Peyer's patch (tissue), 4 donors: ENCODE measurements at regions not wholly inside any gene's neighbourhood (a gene's known extent, or its start where the extent isn't known, plus 50 kb on each side); places are given as distances from the start of the nearest gene placed in this dataset.

Source experiments
- DNase-seq, 3 donors: peaks; one replicate each; pipeline ENCODE4 v3.0.0-alpha.2; 2017 to 2019
- H3K27ac ChIP-seq, 4 donors: fragments of 200-600 bp; sonication (generic); one replicate each; pipeline ENCODE4 v1.5.1; 2016 to 2019
- H3K27me3 ChIP-seq, 2 donors: fragments of 200-600 bp; sonication (generic); one replicate each; pipeline ENCODE4 v1.5.1; 2019
- H3K36me3 ChIP-seq, 3 donors: fragments of 200-600 bp; sonication (generic); one replicate each; pipeline ENCODE4 v1.5.1; 2016 to 2019
- H3K4me1 ChIP-seq, 4 donors: fragments of 200-600 bp; sonication (generic); one replicate each; pipeline ENCODE4 v1.5.1; 2016 to 2019
- H3K4me3 ChIP-seq, 4 donors: fragments of 200-600 bp; sonication (generic); 1 replicate in 3 of 4; 2 replicates in 1 of 4; pipeline ENCODE4 v1.5.1; 2016 to 2019; ENCODE audit warnings: mild to moderate bottlenecking in 1 of 4
- H3K9me3 ChIP-seq, 4 donors: fragments of 200-600 bp; sonication (generic); one replicate each; pipeline ENCODE4 v1.5.1; 2016 to 2019; ENCODE audit warnings: mild to moderate bottlenecking in 1 of 4
- CTCF ChIP-seq, 6 experiments: fragments of 450-650 bp in 4 of 6; fragments of 200-600 bp in 2 of 6; sonication (generic) in 1 of 6; IDR thresholded peaks; one replicate each; pipeline ENCODE4 v1.5.1; 2017 to 2019; ENCODE audit warnings: antibody characterized with exemption in 6 of 6, mild to moderate bottlenecking in 3 of 6, moderate library complexity in 1 of 6
- POLR2A ChIP-seq, 2 donors: fragments of 450-650 bp; IDR thresholded peaks; one replicate each; pipeline ENCODE4 v1.5.1; 2017; ENCODE audit warnings: antibody characterized with exemption in 2 of 2, mild to moderate bottlenecking in 2 of 2, moderate library complexity in 2 of 2

- no peaks in the 10 kb centered on the region for H3K27me3 ChIP-seq
- no peak for DNase-seq
- H3K36me3 ChIP-seq, result no peaks in the 10 kb centered on the region
- no peak overlapping the region for H3K4me3 ChIP-seq
- no peak overlapping the region for H3K27ac ChIP-seq
- TF ChIP-seq POLR2A (IDR thresholded peaks at IDR 0.05) (no peak), CTCF (IDR thresholded peaks at IDR 0.05) (no peak)
- H3K4me1 ChIP-seq, result no peaks in the 10 kb centered on the region
- no peaks in the 10 kb centered on the region for H3K9me3 ChIP-seq
These were observed 226.7 kb downstream of the TEX29 start for GRCh38 chr13:111546921-111547675.

GRCh38 chr13:111547726-111548273, 227.4 kb downstream of the TEX29 start:
- H3K27me3 ChIP-seq, result no peaks in the 10 kb centered on the region
- no peaks in the 10 kb centered on the region for H3K9me3 ChIP-seq
- no peaks in the 10 kb centered on the region for H3K4me1 ChIP-seq
- H3K4me3 ChIP-seq, result no peak overlapping the region
- DNase-seq, result no peak
- H3K27ac ChIP-seq, result no peak overlapping the region
- no peaks in the 10 kb centered on the region for H3K36me3 ChIP-seq
- TF ChIP-seq CTCF (IDR thresholded peaks at IDR 0.05), result no peak
- no peak for TF ChIP-seq POLR2A (IDR thresholded peaks at IDR 0.05)

GRCh38 chr13:111548301-111548700, 227.9 kb downstream of the TEX29 start:
- no peaks in the 10 kb centered on the region for H3K4me1 ChIP-seq
- TF ChIP-seq POLR2A (IDR thresholded peaks at IDR 0.05), result no peak
- no peak for TF ChIP-seq CTCF (IDR thresholded peaks at IDR 0.05)
- H3K9me3 ChIP-seq, result no peaks in the 10 kb centered on the region
- H3K27me3 ChIP-seq, result no peaks in the 10 kb centered on the region
- H3K4me3 ChIP-seq, result no peak overlapping the region
- no peak for DNase-seq
- no peak overlapping the region for H3K27ac ChIP-seq
- no peaks in the 10 kb centered on the region for H3K36me3 ChIP-seq

GRCh38 chr13:111548805-111549204, 228.4 kb downstream of the TEX29 start:
- Histone ChIP-seq H3K36me3 (no peaks in the 10 kb centered on the region), H3K9me3 (no peaks in the 10 kb centered on the region), H3K4me3 (no peak overlapping the region), H3K27ac (no peak overlapping the region), H3K4me1 (no peaks in the 10 kb centered on the region), H3K27me3 (no peaks in the 10 kb centered on the region)
- TF ChIP-seq POLR2A (IDR thresholded peaks at IDR 0.05) (no peak), CTCF (IDR thresholded peaks at IDR 0.05) (no peak)
- no peak for DNase-seq

- H3K27me3 ChIP-seq, result no peaks in the 10 kb centered on the region
- no peak overlapping the region for H3K4me3 ChIP-seq
- TF ChIP-seq CTCF (IDR thresholded peaks at IDR 0.05), result no peak
- no peak for TF ChIP-seq POLR2A (IDR thresholded peaks at IDR 0.05)
- H3K9me3 ChIP-seq, result no peaks in the 10 kb centered on the region
- no peaks in the 10 kb centered on the region for H3K4me1 ChIP-seq
- no peaks in the 10 kb centered on the region for H3K36me3 ChIP-seq
- H3K27ac ChIP-seq, result no peak overlapping the region
- no peak for DNase-seq
These were observed 229.0 kb downstream of the TEX29 start for GRCh38 chr13:111549464-111549863.
